ENCODE measurements at regions not wholly inside any gene's neighbourhood (a gene's known extent, or its start where the extent isn't known, plus 50 kb on each side); places are given as distances from the start of the nearest gene placed in this dataset.

GRCh38 chr18:43592269-43592668 lies 315.0 kb upstream of the SYT4 start:
- POLR2A ChIA-PET = no interaction called here
- Histone ChIP-seq H3K4me1 (ENCODE audit: control insufficient read depth in 2 of 2, insufficient read depth in 2 of 2, low read length in 2 of 2) (no peaks in the 10 kb centered on the region), H3K4me2 (replicated peaks; ENCODE audit: low read depth, low read length, poor library complexity, severe bottlenecking) (no peak overlapping the region), H4K20me1 (ENCODE audit: control insufficient read depth, insufficient read depth, low read length, poor library complexity, severe bottlenecking) (no peaks in the 10 kb centered on the region), H3K9me3 (ENCODE audit: control extremely low read depth in 1 of 3, control insufficient read depth in 2 of 3, insufficient read depth in 1 of 3, low read length in 2 of 3) (no peaks in the 10 kb centered on the region), H3K27ac (ENCODE audit: low read length in 2 of 2) (no peak overlapping the region), H3K27me3 (replicated peaks in 1 of 4; ENCODE audit: control extremely low read depth in 1 of 4, control insufficient read depth in 3 of 4, insufficient read depth in 4 of 4, low read length in 3 of 4) (no peaks in the 10 kb centered on the region), H2AFZ (ENCODE audit: insufficient read depth, low read depth, low read length, poor library complexity, severe bottlenecking) (no peak overlapping the region), H3K4me3 (ENCODE audit: control extremely low read depth in 1 of 5, extremely low read depth in 1 of 5, insufficient read depth in 1 of 5, low read depth in 2 of 5, low read length in 4 of 5) (no peak overlapping the region), H3K79me2 (ENCODE audit: control insufficient read depth, insufficient read depth, low read length) (no peaks in the 10 kb centered on the region), H3K36me3 (replicated peaks in 1 of 2; ENCODE audit: control extremely low read depth in 1 of 2, control insufficient read depth in 1 of 2, extremely low read depth in 1 of 2, insufficient read depth in 2 of 2, low read length in 1 of 2) (no peaks in the 10 kb centered on the region), H3K9ac (ENCODE audit: low read length) (no peak overlapping the region)
- Mint-ChIP-seq H3K4me3 (no peak overlapping the region), H3K27me3 (no peaks in the 10 kb centered on the region), H3K9me3 (ENCODE audit: insufficient read depth) (no peaks in the 10 kb centered on the region), H3K4me1 (no peaks in the 10 kb centered on the region), H3K27ac (no peak overlapping the region)
- no peak for ATAC-seq (ENCODE audit: low read depth)
- TF ChIP-seq EZH2 (IDR thresholded peaks at IDR 0.05; ENCODE audit: borderline replicate concordance, insufficient read depth, low read depth, low read length, poor library complexity, severe bottlenecking) = no peak
- no peak for TF ChIP-seq CTCF (IDR thresholded peaks at IDR 0.05)
- CTCF ChIA-PET = interaction anchor here (1.3 to 1.9 kb wide), 3 partner anchors 20 to 1792 kb away, joined by 3 to 7 read pairs (median 3); no protein-coding TSS in a partner anchor
- DNase-seq = no peak
- intact Hi-C loops (cut with micrococcal nuclease) = no loop called here
- WGBS (ENCODE audit: insufficient coverage) = no CpG with 5 or more reads among the region's 2 CpGs

GRCh38 chr18:43596105-43596712 lies 318.9 kb upstream of the SYT4 start:
- Histone ChIP-seq H3K4me1 (ENCODE audit: control insufficient read depth in 2 of 2, insufficient read depth in 2 of 2, low read length in 2 of 2) (no peaks in the 10 kb centered on the region), H4K20me1 (ENCODE audit: control insufficient read depth, insufficient read depth, low read length, poor library complexity, severe bottlenecking) (no peaks in the 10 kb centered on the region), H3K36me3 (replicated peaks in 1 of 2; ENCODE audit: control extremely low read depth in 1 of 2, control insufficient read depth in 1 of 2, extremely low read depth in 1 of 2, insufficient read depth in 2 of 2, low read length in 1 of 2) (no peaks in the 10 kb centered on the region), H2AFZ (ENCODE audit: insufficient read depth, low read depth, low read length, poor library complexity, severe bottlenecking) (no peak overlapping the region), H3K9ac (ENCODE audit: low read length) (no peak overlapping the region), H3K4me2 (replicated peaks; ENCODE audit: low read depth, low read length, poor library complexity, severe bottlenecking) (no peak overlapping the region), H3K4me3 (ENCODE audit: control extremely low read depth in 1 of 5, extremely low read depth in 1 of 5, insufficient read depth in 1 of 5, low read depth in 2 of 5, low read length in 4 of 5) (no peak overlapping the region), H3K27me3 (replicated peaks in 1 of 4; ENCODE audit: control extremely low read depth in 1 of 4, control insufficient read depth in 3 of 4, insufficient read depth in 4 of 4, low read length in 3 of 4) (no peaks in the 10 kb centered on the region), H3K9me3 (ENCODE audit: control extremely low read depth in 1 of 3, control insufficient read depth in 2 of 3, insufficient read depth in 1 of 3, low read length in 2 of 3) (no peaks in the 10 kb centered on the region), H3K79me2 (ENCODE audit: control insufficient read depth, insufficient read depth, low read length) (no peaks in the 10 kb centered on the region), H3K27ac (ENCODE audit: low read length in 2 of 2) (no peak overlapping the region)
- H3K27me3 Mint-ChIP-seq = no peaks in the 10 kb centered on the region
- TF ChIP-seq CTCF (IDR thresholded peaks at IDR 0.05) (peak; percentile 32), EZH2 (IDR thresholded peaks at IDR 0.05; ENCODE audit: borderline replicate concordance, insufficient read depth, low read depth, low read length, poor library complexity, severe bottlenecking) (no peak)
- DNase-seq = no peak
- WGBS (ENCODE audit: insufficient coverage) = no CpG with 5 or more reads among the region's 3 CpGs
- ATAC-seq (ENCODE audit: low read depth) = no peak
- POLR2A ChIA-PET = no interaction called here
- CTCF ChIA-PET = interaction anchor here (2.5 kb wide), 1 partner anchor 9 kb away, joined by 16 read pairs; no protein-coding TSS in a partner anchor
- no peak overlapping the region for H3K4me3 Mint-ChIP-seq
- no peaks in the 10 kb centered on the region for H3K9me3 Mint-ChIP-seq (ENCODE audit: insufficient read depth)
- H3K27ac Mint-ChIP-seq = no peak overlapping the region
- H3K4me1 Mint-ChIP-seq = no peaks in the 10 kb centered on the region
- intact Hi-C loops (cut with micrococcal nuclease) = no loop called here

All from B cell (primary cell).